ENCODE measurements at regions not wholly inside any gene's neighbourhood (a gene's known extent, or its start where the extent isn't known, plus 50 kb on each side); places are given as distances from the start of the nearest gene placed in this dataset.
"Not testable (repeated sequence)": the region's sequence is repeated elsewhere in the genome, so short reads cannot be mapped to it uniquely, and the experiment has no call there.

DNA sequence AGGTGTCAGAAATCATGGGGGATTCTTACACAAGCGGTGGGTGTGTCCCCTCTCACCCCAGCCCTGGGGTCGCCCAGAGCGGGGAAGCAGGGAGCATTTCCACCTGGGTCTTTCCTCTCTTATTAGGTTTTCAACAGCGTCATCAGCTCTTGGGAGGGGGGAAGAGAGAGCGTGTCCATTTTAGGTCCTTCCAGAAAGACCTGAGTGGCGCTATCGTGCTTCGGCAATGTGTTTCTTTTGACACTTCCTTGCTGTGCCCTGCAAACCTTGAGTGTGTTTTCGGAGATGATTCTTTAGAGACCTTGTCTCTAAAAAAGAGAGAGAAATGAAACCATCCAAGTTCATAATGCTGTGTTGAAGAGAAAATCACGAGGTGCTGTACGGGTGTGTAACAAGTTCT is 86.9 kb upstream of the PITRM1 start:
- no peak for DNase-seq (ENCODE audit: extremely low read depth in 1 of 11, low read depth in 9 of 11, low spot score in 4 of 11)

GRCh38 chr10:3258394-3258793 is 85.8 kb upstream of the PITRM1 start:
- no peak for DNase-seq (ENCODE audit: extremely low read depth in 1 of 11, low read depth in 9 of 11, low spot score in 4 of 11)

- DNase-seq (ENCODE audit: extremely low read depth in 1 of 11, low read depth in 9 of 11, low spot score in 4 of 11), result no peak
Measured at GRCh38 chr10:3255616-3256015, 83.0 kb upstream of the PITRM1 start.

GRCh38 chr10:3255075-3255474 is 82.5 kb upstream of the PITRM1 start:
- DNase-seq (ENCODE audit: extremely low read depth in 1 of 11, low read depth in 9 of 11, low spot score in 4 of 11), result no peak

- DNase-seq (ENCODE audit: extremely low read depth in 1 of 11, low read depth in 9 of 11, low spot score in 4 of 11), result not testable (repeated sequence)
Measured at GRCh38 chr10:3253974-3254373, 81.4 kb upstream of the PITRM1 start.

DNA sequence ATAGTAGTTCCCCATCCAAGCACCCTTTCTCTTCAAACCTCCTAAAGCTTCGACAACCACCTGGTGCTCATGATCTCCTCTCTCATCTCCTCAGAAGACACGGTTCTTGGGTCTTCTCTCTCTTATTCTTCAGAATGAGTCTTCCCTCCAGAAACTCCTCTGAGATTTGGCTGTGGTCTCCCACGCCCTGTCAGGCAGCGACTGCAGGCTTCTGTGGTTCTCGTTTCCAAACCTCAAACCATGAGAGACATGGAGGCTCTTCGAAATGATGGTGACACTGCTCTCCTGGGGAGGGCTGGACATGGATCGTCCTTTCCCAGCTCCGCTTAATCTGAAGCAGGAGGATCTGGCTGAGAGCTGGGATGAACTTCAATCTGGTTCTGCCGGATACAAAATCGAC is 78.6 kb upstream of the PITRM1 start:
- no peak for DNase-seq (ENCODE audit: extremely low read depth in 1 of 11, low read depth in 9 of 11, low spot score in 4 of 11)

DNA sequence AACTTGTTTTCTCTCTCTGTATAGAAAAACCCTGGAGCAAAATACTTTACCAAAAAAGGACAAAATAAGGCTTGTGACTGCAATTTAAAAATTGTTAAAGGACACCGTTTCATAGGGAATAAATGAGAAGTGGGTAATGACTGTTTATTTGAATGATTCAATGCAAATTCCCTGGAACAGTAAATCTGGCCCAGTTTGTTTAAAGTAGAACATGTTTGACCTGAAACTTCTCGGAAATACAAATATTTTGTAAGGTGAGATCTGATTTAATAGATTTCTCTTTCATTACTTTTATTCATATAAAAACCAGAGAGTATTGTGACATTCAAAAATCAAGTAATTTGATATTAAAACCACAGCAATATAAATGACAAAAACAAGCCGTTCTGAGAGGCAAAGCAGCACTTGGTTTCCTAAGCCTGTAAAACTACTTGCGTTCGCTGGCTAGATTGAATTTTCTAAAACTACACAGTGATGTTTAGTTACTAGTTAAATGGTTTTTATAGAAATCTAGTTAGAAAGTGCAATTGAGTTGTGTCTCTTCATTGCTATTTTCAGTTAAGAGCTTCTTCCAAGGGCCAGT is 76.8 kb upstream of the PITRM1 start:
- DNase-seq (ENCODE audit: extremely low read depth in 1 of 11, low read depth in 9 of 11, low spot score in 4 of 11), result no peak

DNA sequence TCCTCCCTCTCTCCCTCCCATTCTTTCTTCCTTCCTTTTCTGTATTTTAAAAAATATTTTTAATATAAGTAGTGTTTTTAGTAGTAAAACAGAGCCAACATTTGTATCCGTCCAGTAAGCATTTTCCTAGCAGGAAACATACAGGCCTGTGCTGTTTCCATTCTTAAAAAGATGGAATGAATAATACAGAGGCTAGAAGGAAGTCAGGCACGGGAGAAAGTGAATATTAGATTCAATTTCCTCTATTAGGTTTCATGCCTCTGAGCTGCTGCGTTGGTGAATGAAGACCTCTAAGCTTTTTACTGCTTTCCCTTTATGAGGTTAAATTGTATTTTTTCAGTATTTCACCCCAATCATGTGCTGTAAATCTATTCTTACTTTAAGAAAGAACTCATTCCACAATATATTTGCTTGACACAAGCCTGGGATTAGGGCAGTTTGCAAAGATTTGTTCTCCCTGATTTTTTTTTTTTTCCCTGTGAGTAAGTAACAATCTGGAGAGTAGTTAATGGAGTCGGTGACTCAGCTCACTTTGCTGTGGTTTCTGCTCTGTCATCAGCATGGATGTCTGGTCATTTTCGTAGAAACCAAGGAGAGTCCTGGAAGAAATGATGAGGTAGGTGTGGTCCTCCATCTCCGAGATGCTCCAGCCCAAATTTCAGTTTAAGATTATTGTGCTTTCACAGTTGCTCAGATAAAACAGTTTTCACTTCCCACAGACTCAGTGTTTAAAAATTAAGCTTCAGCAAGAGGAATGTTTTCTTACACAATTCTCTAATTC is 76.1 kb upstream of the PITRM1 start:
- no peak for DNase-seq (ENCODE audit: extremely low read depth in 1 of 11, low read depth in 9 of 11, low spot score in 4 of 11)

DNA sequence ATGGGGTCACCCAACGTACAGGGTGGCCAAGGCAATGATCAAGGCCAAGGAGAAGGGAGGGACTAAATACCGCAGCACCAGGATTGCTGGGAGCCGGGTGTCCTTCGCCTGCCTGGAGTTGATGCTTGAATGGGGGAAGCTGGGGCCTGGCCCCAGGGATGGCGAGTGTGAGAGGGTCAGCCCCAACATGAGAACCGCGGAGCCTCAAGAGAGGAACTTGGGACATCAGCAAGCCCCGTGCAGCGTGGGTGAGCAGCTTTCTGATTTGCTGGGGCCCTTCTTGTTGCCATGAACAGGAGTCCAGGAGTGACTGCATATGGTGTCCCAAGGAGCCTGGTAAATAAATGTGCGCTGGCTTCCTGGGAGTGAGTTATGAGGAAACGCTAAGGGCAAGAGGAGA is 72.8 kb upstream of the PITRM1 start:
- DNase-seq (ENCODE audit: extremely low read depth in 1 of 11, low read depth in 9 of 11, low spot score in 4 of 11), result no peak

DNA sequence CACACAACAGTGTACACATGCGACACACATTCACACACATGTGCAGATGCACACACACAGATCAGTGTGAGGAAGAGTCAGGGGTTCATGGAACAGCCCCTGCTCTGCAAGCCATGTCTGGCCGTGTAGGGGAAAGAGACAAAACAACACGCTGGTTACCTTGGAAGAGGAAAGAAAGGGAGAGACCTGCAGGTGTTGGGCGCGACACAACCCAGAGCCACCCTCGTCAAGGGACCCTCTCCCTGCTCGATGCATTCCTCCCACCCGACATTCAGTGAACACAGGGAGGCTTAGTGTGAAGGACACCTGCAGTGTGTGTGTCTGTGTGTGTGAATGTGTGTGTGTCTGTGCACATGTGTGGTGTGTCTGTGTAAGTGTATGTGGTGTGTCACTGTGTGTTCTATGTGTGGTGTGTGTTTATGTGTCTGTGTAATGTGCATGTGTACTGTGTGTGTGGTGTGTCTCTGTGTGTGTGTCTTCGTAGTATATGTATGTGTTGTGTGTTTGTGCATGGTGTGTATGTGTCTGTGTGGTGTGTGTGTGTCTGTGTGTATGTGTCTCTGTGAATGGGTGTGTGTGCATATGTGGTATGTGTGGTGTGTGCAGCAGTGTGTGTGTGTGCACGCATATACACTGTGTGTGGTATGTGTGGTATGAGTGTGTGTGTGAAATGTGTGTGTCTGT is 69.5 kb upstream of the PITRM1 start:
- no peak for DNase-seq (ENCODE audit: extremely low read depth in 1 of 11, low read depth in 9 of 11, low spot score in 4 of 11)

GRCh38 chr10:3241274-3241921 is 68.8 kb upstream of the PITRM1 start:
- DNase-seq (ENCODE audit: extremely low read depth in 1 of 11, low read depth in 9 of 11, low spot score in 4 of 11), result no peak

DNA sequence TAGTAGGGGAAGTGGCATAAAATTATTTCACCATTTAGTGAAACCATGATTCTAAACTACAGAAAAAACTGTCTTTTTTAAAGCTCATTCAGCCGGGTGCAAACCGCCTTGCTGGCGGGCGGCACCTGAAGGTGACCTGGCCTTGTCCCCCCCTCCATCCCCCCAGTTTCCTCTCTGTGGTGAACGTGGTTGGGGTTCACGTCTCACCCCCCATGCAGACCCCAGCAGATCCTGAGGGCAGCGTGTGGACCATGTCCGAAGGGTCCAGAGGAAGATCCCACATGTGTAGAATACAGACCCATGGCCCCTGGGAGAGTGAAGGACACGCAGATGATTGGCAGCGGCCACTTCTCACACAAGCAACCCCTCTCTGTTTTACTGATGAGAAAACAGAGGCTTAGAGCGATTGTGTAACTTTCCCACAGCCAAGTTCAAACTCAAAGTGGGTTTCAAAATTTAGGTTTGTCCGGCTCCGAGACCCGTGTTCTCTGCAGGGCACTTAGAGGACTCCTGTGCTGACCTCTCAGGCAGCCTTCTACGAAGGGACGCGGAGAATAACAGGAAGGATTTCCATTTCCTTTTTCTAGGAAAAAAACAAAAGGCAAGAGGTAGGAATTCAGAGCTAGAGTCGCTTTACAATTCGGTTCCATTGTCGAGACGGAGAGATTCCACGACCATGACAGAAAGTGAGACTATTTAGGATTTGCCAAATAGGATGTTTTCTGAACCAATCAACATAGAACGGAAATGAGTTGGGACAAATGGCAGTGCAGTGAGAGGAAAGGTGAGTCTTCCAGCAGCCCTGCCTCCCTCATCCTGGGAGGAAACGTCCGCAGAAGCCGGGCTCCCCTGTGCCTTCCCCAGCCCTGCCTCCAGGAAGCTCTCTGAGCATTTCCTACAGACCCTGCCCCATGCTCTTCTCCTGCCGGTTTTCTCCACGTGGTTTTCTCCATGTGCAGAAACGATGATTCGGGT is 67.6 kb upstream of the PITRM1 start:
- no peak for DNase-seq (ENCODE audit: extremely low read depth in 1 of 11, low read depth in 9 of 11, low spot score in 4 of 11)

DNA sequence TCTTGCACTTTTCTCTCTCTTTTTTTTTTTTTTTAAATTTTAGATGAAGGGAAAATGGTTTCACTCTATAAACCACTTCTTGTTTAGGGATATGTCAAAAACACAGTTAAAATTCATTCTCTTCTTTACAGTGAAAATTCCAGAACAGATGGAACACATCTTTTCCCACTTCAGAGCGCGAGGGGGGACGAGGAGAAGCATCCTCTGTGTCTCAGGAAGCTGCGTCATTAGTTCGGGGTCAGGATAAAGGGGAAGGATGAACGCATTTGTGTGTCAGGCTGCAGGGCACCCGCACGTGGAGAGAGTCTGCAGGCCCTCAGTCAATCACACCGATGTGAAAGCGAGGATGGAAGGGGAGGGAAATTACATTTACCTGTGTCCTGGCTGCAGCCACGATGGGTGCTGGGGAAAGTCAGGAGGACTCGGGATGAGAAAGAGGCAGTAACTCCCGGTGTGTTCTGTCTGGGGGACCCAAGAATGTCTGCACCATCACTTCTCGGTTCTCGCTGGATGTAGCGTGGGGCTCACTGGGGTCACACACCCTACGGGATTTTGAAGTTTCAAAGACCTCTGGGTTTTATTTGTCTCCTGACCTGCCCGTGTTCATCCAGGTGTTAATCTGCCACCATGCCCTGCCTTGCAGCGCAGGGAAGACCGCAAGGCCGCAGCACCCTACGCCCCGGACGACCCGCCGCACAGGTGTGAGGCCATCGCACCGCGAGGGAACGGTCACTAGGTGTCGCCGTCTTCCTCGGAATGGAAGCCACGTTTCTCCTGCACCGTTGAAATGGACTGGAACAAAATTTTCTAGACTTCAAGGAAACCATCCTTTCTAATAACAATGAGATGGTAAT is 66.7 kb upstream of the PITRM1 start:
- peak in 5 of 11 donors; percentile 39 to 73 (median 59) for DNase-seq (ENCODE audit: extremely low read depth in 1 of 11, low read depth in 9 of 11, low spot score in 4 of 11)

- no peak for DNase-seq (ENCODE audit: extremely low read depth in 1 of 11, low read depth in 9 of 11, low spot score in 4 of 11)
Measured at GRCh38 chr10:3238115-3238871, 65.7 kb upstream of the PITRM1 start.

- no peak for DNase-seq (ENCODE audit: extremely low read depth in 1 of 11, low read depth in 9 of 11, low spot score in 4 of 11)
Measured at GRCh38 chr10:3237530-3237929, 64.9 kb upstream of the PITRM1 start.

- DNase-seq (ENCODE audit: extremely low read depth in 1 of 11, low read depth in 9 of 11, low spot score in 4 of 11), result no peak
Measured at GRCh38 chr10:3236644-3237404, 64.2 kb upstream of the PITRM1 start.

Measured in renal cortex interstitium (tissue), 11 donors.